Fibroblast of the aortic adventitia (primary cell): ENCODE measurements at regions not wholly inside any gene's neighbourhood (a gene's known extent, or its start where the extent isn't known, plus 50 kb on each side); places are given as distances from the start of the nearest gene placed in this dataset.

Source experiments
- DNase-seq: peaks from one replicate; pipeline ENCODE4 v3.0.0-alpha.2; 2010; ENCODE audit warnings: low read depth
- H3K4me3 ChIP-seq: 2 replicates; pipeline ENCODE4 v1.5.1; 2011; ENCODE audit warnings: low read depth, mild to moderate bottlenecking, control low read depth, low read length, moderate library complexity
- TF ChIP-seq, protein P1 (sequence below): IDR thresholded peaks from 2 replicates; pipeline ENCODE4 v1.5.1; 2011; ENCODE audit warnings: mild to moderate bottlenecking, low read length, control low read depth, inconsistent platforms; ENCODE audit not compliant: insufficient read depth

DNA sequence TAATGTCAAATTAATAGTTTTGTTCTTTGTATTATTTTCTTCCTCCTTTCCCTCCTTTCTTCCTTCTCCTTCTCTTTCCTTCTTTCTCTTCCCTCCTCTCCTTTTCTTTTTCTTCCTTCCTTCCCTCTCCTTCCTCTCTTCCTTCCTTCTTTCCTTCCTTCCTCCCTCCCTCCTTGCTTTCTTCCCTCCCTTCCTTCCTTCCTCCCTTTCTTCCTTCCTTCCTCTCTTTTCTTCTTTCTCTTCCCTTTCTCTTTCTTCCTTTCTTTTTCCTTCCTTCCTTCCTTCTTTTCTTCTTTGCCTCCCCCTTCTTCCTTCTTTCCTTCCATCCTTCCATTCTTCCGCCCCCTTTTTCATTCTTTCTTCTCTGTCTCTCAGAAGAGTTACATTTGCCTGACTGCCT is 518.2 kb upstream of the ID4 start:
- no peak for DNase-seq
- TF ChIP-seq, protein P1, sequence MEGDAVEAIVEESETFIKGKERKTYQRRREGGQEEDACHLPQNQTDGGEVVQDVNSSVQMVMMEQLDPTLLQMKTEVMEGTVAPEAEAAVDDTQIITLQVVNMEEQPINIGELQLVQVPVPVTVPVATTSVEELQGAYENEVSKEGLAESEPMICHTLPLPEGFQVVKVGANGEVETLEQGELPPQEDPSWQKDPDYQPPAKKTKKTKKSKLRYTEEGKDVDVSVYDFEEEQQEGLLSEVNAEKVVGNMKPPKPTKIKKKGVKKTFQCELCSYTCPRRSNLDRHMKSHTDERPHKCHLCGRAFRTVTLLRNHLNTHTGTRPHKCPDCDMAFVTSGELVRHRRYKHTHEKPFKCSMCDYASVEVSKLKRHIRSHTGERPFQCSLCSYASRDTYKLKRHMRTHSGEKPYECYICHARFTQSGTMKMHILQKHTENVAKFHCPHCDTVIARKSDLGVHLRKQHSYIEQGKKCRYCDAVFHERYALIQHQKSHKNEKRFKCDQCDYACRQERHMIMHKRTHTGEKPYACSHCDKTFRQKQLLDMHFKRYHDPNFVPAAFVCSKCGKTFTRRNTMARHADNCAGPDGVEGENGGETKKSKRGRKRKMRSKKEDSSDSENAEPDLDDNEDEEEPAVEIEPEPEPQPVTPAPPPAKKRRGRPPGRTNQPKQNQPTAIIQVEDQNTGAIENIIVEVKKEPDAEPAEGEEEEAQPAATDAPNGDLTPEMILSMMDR, result no peak
- H3K4me3 ChIP-seq, result no peak overlapping the region

DNA sequence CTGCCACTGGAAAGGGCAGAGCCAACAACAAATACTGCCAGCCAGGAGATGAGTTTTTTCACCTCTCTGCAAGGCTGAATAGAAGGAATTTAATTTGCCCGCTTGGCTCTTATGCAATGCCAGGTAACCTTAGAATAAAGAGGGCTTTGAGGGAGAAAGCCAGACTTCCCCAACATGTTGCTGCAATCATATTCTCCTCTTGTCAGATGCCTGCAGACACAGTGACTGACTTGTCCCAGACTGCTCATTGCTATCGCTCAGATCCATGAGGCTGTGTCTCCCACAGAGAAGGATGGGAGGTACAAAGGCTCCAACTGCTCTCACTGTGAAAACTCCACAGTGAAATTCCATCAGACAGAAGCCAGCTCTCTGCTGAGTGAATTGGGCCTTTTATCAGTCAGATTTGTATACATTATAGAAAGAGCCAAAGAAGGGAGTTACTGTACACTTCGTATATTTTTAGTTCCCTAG is 517.0 kb upstream of the ID4 start:
- H3K4me3 ChIP-seq, result no peak overlapping the region
- TF ChIP-seq, protein P1, result no peak
- DNase-seq, result no peak

DNA sequence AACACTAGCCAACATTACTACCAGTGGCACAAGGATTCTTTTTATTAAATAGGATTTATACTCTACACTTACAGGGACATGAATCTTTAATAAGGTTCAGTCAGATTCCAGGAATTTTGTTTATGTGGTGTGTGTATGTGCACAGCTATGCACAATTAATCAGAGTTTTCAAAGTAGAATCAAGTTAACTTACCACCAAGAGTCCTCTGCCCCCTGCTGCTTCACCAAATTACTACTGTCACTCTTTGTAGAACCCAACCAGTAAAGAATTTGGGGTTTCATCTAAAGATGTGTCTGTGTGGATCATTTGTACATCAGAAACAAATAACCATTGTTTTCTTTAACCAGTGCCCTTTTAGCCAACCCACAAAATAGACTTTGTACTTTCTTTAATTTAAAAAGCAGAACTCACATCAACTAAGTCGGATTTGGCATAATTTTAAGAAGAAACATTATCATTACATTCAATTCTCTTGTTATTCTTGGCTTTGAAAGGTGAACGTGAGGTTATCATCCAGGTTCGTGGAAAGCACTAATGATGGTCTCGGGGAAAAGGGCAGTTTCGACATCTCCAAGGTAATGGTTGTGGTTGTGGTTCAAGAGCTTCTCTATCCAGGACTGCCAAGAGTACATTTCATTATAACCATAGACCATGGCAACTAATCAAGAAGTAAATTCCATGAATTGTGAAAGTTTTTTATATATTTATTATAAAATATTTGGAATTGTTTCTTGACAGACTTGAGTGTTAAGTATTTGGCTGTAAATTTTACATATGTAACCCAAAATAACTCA is 514.3 kb upstream of the ID4 start:
- peak; percentile 88 for DNase-seq

DNA sequence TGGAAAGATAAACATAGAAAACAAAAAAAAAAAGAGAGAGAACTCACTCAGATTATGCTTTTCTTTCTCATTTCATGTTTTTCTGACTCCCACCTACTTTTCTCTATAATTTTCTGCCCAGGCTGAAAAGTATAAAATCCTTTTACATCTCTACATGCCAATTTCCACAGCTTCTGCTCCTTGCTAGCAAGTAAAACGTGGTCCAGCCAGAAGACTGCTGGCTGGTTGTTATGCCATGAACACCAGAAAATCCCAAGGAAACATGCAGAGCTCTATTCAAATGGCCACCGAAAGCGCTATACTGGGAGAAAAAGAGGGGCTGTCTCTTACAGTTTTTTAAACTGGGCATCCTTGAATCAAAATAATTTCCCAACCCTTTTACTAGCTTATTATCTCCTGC is 512.8 kb upstream of the ID4 start:
- no peak for DNase-seq
- no peak overlapping the region for H3K4me3 ChIP-seq
- TF ChIP-seq, protein P1, result no peak

More for the DNA sequence above, 514.3 kb upstream of the ID4 start:
- TF ChIP-seq, protein P1, result peak; percentile 11
- no peak overlapping the region for H3K4me3 ChIP-seq

DNA sequence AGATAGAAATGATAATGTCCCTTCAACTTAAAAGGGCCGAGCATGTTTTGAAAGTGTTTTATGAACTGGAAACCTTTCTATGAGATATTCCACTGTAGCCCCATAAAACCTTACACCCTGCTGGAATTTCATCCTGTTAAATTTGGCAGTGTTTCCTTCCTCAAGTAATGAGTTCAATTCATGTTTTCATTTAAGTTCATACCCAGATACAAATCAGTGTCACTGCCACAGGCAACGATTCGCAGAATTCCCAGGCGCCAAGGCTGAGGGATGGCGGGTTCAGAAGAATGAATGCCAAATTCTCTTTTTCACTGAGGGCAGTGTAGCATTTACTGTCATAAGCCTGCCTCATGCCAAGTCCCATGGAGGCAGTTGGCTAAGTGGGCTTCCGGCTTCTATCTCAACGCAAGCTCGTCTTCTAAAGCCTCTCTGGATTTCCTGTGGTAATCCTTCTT is 511.8 kb upstream of the ID4 start:
- TF ChIP-seq, protein P1, result no peak
- no peak overlapping the region for H3K4me3 ChIP-seq
- DNase-seq, result peak; percentile 13

DNA sequence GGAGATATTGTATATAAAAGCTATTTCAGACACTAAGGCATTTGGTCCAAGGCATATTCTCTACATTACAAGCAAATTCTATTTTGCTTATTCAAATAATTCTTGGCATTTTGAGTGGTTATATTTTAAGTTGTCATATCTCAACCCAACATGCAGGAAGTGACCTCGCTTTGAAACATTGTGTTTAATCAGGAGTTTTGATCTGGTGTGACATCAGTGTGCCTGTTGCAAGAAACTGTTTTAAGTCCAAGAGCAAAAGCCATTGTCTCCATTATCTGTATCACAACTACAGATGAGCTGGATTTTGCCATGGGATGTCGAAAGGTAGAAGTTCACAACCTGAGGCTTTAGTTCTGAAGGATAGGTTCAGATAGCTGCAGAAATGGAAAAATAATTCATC is 509.9 kb upstream of the ID4 start:
- TF ChIP-seq, protein P1, result no peak
- H3K4me3 ChIP-seq, result no peak overlapping the region
- DNase-seq, result peak; percentile 89

DNA sequence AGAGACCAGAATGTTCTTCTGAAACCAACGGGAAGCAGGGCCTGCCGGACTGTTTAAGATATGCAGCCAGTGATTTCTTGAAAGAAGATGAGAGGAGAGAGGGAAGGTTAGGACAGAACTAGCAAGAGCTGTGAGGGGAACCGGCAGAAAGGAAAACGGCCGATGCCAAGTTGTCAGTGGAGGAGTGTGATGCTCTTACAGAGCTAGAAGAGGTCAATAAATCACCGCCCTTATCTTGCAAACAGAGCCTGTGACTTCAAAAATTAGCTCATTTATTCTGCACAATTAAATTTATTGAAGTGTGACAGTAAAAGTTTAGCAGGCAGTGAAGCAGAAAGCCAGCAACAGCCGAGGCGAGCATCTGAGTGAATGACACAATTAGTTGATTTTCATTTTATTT is 509.5 kb upstream of the ID4 start:
- DNase-seq, result no peak
- TF ChIP-seq, protein P1, result peak; percentile 14

More for the DNA sequence above, 509.5 kb upstream of the ID4 start:
- H3K4me3 ChIP-seq, result no peak overlapping the region
